Panc1 (cell line): ENCODE measurements at regions not wholly inside any gene's neighbourhood (a gene's known extent, or its start where the extent isn't known, plus 50 kb on each side); places are given as distances from the start of the nearest gene placed in this dataset.

Experiments used
- ATAC-seq: fragments of 200-7000 bp; cut with Tn5 transposase; 2 replicates; pipeline ENCODE4 v1.9.1; 2020; ENCODE audit warnings: mild to moderate bottlenecking, moderate library complexity
- BruUV-seq: library from RNA; stranded (reverse); fragments of 400-500 nt; replicated peaks from 2 replicates; lab custom pipeline; 2021; lab: Mats Ljungman, UMichigan
- CTCF ChIA-PET: fragments of 300-600 bp; sonication (Branson Sonifier 250); formaldehyde crosslinking; loops from one replicate; lab custom pipeline; 2022; ENCODE audit warnings: antibody characterized with exemption; lab: Charles Lee
- POLR2A ChIA-PET: fragments of 300-600 bp; sonication (Branson Sonifier 250); formaldehyde crosslinking; loops from one replicate; lab custom pipeline; 2022; ENCODE audit warnings: antibody characterized with exemption; lab: Charles Lee
- DNase-seq: peaks from one replicate; pipeline ENCODE4 v3.0.0-alpha.2; 2010; ENCODE audit warnings: low read depth, low spot score
- H3K27ac ChIP-seq: 2 replicates; pipeline ENCODE4 v1.5.1; 2011; ENCODE audit warnings: mild to moderate bottlenecking, low read length, inconsistent platforms
- H3K27me3 ChIP-seq: fragments of 200-500 bp; sonication (Bioruptor generic); 2 replicates; pipeline ENCODE4 v1.6.0; 2014; ENCODE audit warnings: low read length, inconsistent platforms; ENCODE audit not compliant: control insufficient read depth, insufficient read depth
- H3K36me3 ChIP-seq: fragments of 200-500 bp; sonication (Bioruptor generic); 2 replicates; pipeline ENCODE4 v1.5.1; 2014; ENCODE audit warnings: inconsistent platforms, mild to moderate bottlenecking, low read length, moderate library complexity; ENCODE audit not compliant: control insufficient read depth, insufficient read depth
- H3K4me1 ChIP-seq: 2 replicates; pipeline ENCODE4 v1.5.1; 2011; ENCODE audit warnings: inconsistent platforms, mild to moderate bottlenecking, low read length, moderate library complexity; ENCODE audit not compliant: control insufficient read depth, insufficient read depth
- H3K4me3 ChIP-seq, 2 experiments: 2 replicates each; pipeline ENCODE4 v1.5.1; 2011 to 2012; ENCODE audit warnings: low read depth in 2 of 2, low read length in 2 of 2, mild to moderate bottlenecking in 2 of 2, inconsistent platforms in 1 of 2, moderate library complexity in 1 of 2
- H3K9me3 ChIP-seq: fragments of 200-500 bp; sonication (Bioruptor generic); 2 replicates; pipeline ENCODE4 v1.5.1; 2014; ENCODE audit warnings: low read depth, mild to moderate bottlenecking, inconsistent platforms, low read length, moderate library complexity; ENCODE audit not compliant: control insufficient read depth, insufficient read depth
- POLR2AphosphoS5 ChIP-seq: IDR thresholded peaks from 2 replicates; pipeline ENCODE4 v1.6.1; 2012; ENCODE audit warnings: mild to moderate bottlenecking, low read depth, low read length, moderate library complexity
- SIN3A ChIP-seq: IDR thresholded peaks from 2 replicates; pipeline ENCODE4 v1.6.1; 2012; ENCODE audit warnings: low read depth, mild to moderate bottlenecking, low read length, moderate library complexity, borderline replicate concordance; ENCODE audit not compliant: insufficient read depth
- TCF7L2 ChIP-seq: IDR thresholded peaks from 2 replicates; pipeline ENCODE4 v1.6.1; 2011; ENCODE audit warnings: mild to moderate bottlenecking, low read depth, low read length, inconsistent platforms
- in situ Hi-C: cut with HindIII; loops from 2 replicates; pipeline ENCODE4 v1.10.0; 2016; ENCODE audit warnings: low sequenced_read_pairs, low pct_unique_long_range_greater_than_20kb
- intact Hi-C: fragments of 100-400 bp; cut with micrococcal nuclease; formaldehyde crosslinking; loops from one replicate; pipeline ENCODE4 v1.10.0; 2022; ENCODE audit not compliant: unreplicated experiment
- TF ChIP-seq, protein P1 (sequence below), 2 experiments: IDR thresholded peaks; 2 replicates each; pipeline ENCODE4 v1.6.1; 2011 to 2012; ENCODE audit warnings: low read depth in 2 of 2, control low read depth in 1 of 2, low read length in 1 of 2, mild to moderate bottlenecking in 1 of 2, moderate library complexity in 1 of 2; ENCODE audit not compliant: insufficient read depth in 1 of 2
- TF ChIP-seq, protein P2 (sequence below): fragments of 450-650 bp; IDR thresholded peaks from 2 replicates; pipeline ENCODE4 v1.5.1; 2017; ENCODE audit warnings: mild to moderate bottlenecking

DNA sequence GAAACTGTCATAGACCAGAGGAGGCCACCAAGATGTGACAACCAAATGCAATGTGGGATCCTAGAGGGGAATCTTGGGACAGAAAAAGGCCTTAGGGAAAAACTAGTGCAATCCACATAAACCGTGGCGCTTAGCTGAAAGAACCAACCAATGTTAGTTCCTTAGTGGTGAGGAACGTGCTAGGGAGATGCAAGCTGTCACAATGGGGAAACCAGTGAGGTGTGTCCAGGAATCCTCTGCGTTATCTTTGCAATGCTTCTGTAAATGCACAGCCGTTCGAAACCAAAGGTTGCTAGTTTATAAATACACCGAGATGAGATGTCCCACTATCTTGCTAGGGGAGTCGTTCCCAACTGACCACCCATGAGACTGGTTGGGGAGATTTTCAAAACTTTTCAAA is 157.0 kb upstream of the ID2 start:
- Histone ChIP-seq H3K9me3 (no peaks in the 10 kb centered on the region), H3K4me3 (no peak overlapping the region), H3K27me3 (no peaks in the 10 kb centered on the region), H3K27ac (no peak overlapping the region), H3K4me1 (no peaks in the 10 kb centered on the region), H3K36me3 (no peaks in the 10 kb centered on the region)
- TF ChIP-seq, protein P1, sequence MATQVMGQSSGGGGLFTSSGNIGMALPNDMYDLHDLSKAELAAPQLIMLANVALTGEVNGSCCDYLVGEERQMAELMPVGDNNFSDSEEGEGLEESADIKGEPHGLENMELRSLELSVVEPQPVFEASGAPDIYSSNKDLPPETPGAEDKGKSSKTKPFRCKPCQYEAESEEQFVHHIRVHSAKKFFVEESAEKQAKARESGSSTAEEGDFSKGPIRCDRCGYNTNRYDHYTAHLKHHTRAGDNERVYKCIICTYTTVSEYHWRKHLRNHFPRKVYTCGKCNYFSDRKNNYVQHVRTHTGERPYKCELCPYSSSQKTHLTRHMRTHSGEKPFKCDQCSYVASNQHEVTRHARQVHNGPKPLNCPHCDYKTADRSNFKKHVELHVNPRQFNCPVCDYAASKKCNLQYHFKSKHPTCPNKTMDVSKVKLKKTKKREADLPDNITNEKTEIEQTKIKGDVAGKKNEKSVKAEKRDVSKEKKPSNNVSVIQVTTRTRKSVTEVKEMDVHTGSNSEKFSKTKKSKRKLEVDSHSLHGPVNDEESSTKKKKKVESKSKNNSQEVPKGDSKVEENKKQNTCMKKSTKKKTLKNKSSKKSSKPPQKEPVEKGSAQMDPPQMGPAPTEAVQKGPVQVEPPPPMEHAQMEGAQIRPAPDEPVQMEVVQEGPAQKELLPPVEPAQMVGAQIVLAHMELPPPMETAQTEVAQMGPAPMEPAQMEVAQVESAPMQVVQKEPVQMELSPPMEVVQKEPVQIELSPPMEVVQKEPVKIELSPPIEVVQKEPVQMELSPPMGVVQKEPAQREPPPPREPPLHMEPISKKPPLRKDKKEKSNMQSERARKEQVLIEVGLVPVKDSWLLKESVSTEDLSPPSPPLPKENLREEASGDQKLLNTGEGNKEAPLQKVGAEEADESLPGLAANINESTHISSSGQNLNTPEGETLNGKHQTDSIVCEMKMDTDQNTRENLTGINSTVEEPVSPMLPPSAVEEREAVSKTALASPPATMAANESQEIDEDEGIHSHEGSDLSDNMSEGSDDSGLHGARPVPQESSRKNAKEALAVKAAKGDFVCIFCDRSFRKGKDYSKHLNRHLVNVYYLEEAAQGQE (IDR thresholded peaks at IDR 0.05; ENCODE audit: insufficient read depth in 1 of 2, low read depth in 2 of 2, low read length in 1 of 2): no peak
- no peak for TF ChIP-seq SIN3A
- TF ChIP-seq, protein P2, sequence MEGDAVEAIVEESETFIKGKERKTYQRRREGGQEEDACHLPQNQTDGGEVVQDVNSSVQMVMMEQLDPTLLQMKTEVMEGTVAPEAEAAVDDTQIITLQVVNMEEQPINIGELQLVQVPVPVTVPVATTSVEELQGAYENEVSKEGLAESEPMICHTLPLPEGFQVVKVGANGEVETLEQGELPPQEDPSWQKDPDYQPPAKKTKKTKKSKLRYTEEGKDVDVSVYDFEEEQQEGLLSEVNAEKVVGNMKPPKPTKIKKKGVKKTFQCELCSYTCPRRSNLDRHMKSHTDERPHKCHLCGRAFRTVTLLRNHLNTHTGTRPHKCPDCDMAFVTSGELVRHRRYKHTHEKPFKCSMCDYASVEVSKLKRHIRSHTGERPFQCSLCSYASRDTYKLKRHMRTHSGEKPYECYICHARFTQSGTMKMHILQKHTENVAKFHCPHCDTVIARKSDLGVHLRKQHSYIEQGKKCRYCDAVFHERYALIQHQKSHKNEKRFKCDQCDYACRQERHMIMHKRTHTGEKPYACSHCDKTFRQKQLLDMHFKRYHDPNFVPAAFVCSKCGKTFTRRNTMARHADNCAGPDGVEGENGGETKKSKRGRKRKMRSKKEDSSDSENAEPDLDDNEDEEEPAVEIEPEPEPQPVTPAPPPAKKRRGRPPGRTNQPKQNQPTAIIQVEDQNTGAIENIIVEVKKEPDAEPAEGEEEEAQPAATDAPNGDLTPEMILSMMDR: no peak
- TF ChIP-seq POLR2AphosphoS5: no peak
- TF ChIP-seq TCF7L2: no peak
- intact Hi-C loops (no loop called here), in situ Hi-C loops (no loop called here)
- BruUV-seq: no TSS peak
- ChIA-PET POLR2A (no interaction called here), CTCF (no interaction called here)
- ATAC-seq: no peak
- DNase-seq: no peak

DNA sequence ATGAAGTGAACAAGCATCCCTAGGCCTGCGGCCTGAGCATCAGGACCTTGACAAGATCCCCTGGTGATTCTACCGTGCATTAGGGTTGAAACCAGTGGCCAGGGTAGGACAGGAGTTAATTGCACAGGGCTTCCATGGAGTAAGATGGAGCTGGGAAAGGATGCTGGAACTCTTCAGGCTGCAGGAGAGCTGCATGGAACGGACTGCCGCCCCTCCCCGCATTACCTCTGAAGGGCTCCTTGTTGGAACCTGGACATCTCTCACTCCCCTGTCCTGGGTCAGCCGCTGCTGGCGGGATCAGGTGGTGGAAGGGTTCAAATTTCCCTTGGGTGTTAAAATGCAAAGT is 156.6 kb upstream of the ID2 start:
- no peaks in the 10 kb centered on the region for H3K9me3 ChIP-seq
- intact Hi-C loops (no loop called here), in situ Hi-C loops (no loop called here)
- DNase-seq: no peak
- ChIA-PET CTCF (no interaction called here), POLR2A (no interaction called here)
- H3K27ac ChIP-seq: no peak overlapping the region
- no peak for ATAC-seq
- TF ChIP-seq, protein P1 (IDR thresholded peaks at IDR 0.05; ENCODE audit: insufficient read depth in 1 of 2, low read depth in 2 of 2, low read length in 1 of 2): no peak
- H3K4me1 ChIP-seq: no peaks in the 10 kb centered on the region
- H3K4me3 ChIP-seq: no peak overlapping the region
- H3K27me3 ChIP-seq: no peaks in the 10 kb centered on the region
- H3K36me3 ChIP-seq: no peaks in the 10 kb centered on the region
- no TSS peak for BruUV-seq
